Stimulated activated naive B cell treated with anti-CD40 and anti-IgM and Interleukin-4, amounts not matched to agents 10 μg/mL and 1 μg/mL and 100 μg/mL, for 72 hours (primary cell): ENCODE measurements at regions not wholly inside any gene's neighbourhood (a gene's known extent, or its start where the extent isn't known, plus 50 kb on each side); places are given as distances from the start of the nearest gene placed in this dataset.
"Not testable (repeated sequence)": the region's sequence is repeated elsewhere in the genome, so short reads cannot be mapped to it uniquely, and the experiment has no call there.

Source experiments
- ATAC-seq, 2 donors: fragments of 150-1000 bp; cut with Tn5 transposase; replicated peaks; 2 replicates each; pipeline ENCODE4 v1.10.0; 2021; ENCODE audit warnings: moderate library complexity in 1 of 2
- DNase-seq: peaks from one replicate; pipeline ENCODE4 v3.0.0; 2021
- H3K27ac Mint-ChIP-seq: one replicate; pipeline ENCODE4 v1.8.0; 2022; ENCODE audit warnings: mild to moderate bottlenecking, mixed read lengths
- H3K27me3 Mint-ChIP-seq, 2 donors: one replicate each; pipeline ENCODE4 v1.8.0; 2022; ENCODE audit warnings: mixed read lengths in 2 of 2
- H3K36me3 Mint-ChIP-seq, 2 donors: one replicate each; pipeline ENCODE4 v1.8.0; 2022; ENCODE audit warnings: mixed read lengths in 2 of 2, mild to moderate bottlenecking in 1 of 2
- H3K4me1 Mint-ChIP-seq, 2 donors: one replicate each; pipeline ENCODE4 v1.8.0; 2022; ENCODE audit warnings: mixed read lengths in 2 of 2, mild to moderate bottlenecking in 1 of 2
- H3K4me3 Mint-ChIP-seq, 2 donors: one replicate each; pipeline ENCODE4 v1.8.0; 2022; ENCODE audit warnings: mild to moderate bottlenecking in 2 of 2, mixed read lengths in 2 of 2, moderate library complexity in 1 of 2
- H3K9me3 Mint-ChIP-seq, 2 donors: one replicate each; pipeline ENCODE4 v1.8.0; 2022; ENCODE audit warnings: mixed read lengths in 2 of 2, mild to moderate bottlenecking in 1 of 2

- Mint-ChIP-seq H3K4me1 (no peaks in the 10 kb centered on the region), H3K27ac (no peak overlapping the region), H3K36me3 (no peaks in the 10 kb centered on the region), H3K27me3 (no peaks in the 10 kb centered on the region), H3K9me3 (peaks cover 0 to 2% of the 10 kb centered on the region in 2 donors), H3K4me3 (no peak overlapping the region)
- ATAC-seq, result no peak
- DNase-seq, result no peak
Measured at GRCh38 chrX:116806288-116806802, 343.6 kb upstream of the CT83 start.

- no peak for DNase-seq
- Mint-ChIP-seq H3K36me3 (no peaks in the 10 kb centered on the region), H3K4me3 (no peak overlapping the region), H3K9me3 (peaks cover 0 to 2% of the 10 kb centered on the region in 2 donors), H3K27ac (no peak overlapping the region), H3K4me1 (no peaks in the 10 kb centered on the region), H3K27me3 (no peaks in the 10 kb centered on the region)
- ATAC-seq, result no peak
Measured at GRCh38 chrX:116801943-116802342, 339.2 kb upstream of the CT83 start.

DNA sequence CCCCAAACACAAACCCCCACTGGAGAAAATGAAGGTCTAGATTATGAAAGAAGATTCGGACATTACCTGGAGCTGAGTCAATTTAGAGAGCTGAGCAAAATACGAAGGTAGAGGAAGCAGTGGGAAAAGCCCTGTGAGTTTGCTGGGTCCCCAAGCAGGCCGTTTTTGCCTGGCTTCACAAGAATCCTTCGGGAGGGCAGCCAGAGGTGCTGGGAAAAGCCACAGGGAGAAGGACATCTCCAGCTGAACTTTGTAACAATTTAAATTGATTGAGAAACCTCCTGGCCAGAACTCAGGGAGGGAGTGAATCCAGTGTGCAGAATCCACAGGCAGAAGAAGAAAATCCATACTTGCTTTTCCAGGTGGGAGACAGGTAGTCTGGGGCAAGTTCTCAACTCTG, 319.1 kb upstream of the CT83 start:
- no peak for ATAC-seq
- Mint-ChIP-seq H3K27ac (no peak overlapping the region), H3K36me3 (no peaks in the 10 kb centered on the region), H3K27me3 (no peaks in the 10 kb centered on the region), H3K4me1 (no peaks in the 10 kb centered on the region), H3K4me3 (no peak overlapping the region), H3K9me3 (peaks cover 5 to 9% of the 10 kb centered on the region in 2 donors)
- no peak for DNase-seq

DNA sequence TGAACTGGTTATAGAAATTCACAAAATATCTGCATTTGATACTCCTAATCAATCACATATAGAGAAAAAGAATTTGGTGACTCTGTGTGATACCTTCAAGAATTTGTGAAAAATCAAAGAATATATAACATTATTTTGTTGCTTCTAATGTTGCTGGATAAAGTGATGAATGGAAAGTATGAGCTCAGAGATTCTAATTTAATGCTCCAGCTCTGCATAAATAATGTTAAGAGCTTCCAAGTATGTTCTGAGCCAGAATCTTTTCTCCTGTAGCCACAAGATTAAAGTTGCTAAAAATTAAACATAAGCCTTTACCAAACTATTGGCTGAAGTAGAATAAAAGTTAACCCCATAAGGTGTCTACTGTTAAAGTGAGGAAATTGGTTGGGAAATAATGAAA, 294.7 kb upstream of the CT83 start:
- no peak for ATAC-seq
- no peak for DNase-seq
- Mint-ChIP-seq H3K27me3 (no peaks in the 10 kb centered on the region), H3K9me3 (no peaks in the 10 kb centered on the region), H3K27ac (no peak overlapping the region), H3K4me1 (no peaks in the 10 kb centered on the region), H3K36me3 (no peaks in the 10 kb centered on the region), H3K4me3 (no peak overlapping the region)

GRCh38 chrX:116756958-116757357, 294.2 kb upstream of the CT83 start:
- ATAC-seq (no peak), DNase-seq (no peak)
- no peaks in the 10 kb centered on the region for H3K27me3 Mint-ChIP-seq
- H3K27ac Mint-ChIP-seq, result no peak overlapping the region
- no peak overlapping the region for H3K4me3 Mint-ChIP-seq
- no peaks in the 10 kb centered on the region for H3K9me3 Mint-ChIP-seq
- H3K36me3 Mint-ChIP-seq, result no peaks in the 10 kb centered on the region
- no peaks in the 10 kb centered on the region for H3K4me1 Mint-ChIP-seq

DNA sequence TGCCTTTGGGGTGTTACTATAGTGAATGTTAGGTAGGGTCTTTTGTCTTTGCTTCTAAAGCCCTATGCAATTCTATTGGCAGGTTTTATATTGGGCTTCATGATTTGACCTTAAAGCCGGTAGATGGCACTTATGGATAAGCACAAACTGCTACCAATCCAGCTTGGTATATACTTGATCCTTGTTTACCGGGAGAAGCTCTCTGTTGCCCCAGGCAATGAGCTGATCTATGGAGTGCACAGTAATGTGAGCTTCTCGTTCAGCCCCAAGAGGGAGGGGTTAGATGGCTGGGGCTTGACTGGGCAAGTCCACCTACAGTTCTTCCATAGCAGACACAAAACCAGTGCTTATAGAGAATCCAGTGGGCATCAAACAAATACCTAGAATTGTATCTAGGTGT, 287.2 kb upstream of the CT83 start:
- no peaks in the 10 kb centered on the region for H3K4me1 Mint-ChIP-seq
- H3K4me3 Mint-ChIP-seq, result no peak overlapping the region
- H3K9me3 Mint-ChIP-seq, result peaks cover 0 to 2% of the 10 kb centered on the region in 2 donors
- no peaks in the 10 kb centered on the region for H3K27me3 Mint-ChIP-seq
- no peak for ATAC-seq
- no peak for DNase-seq
- no peaks in the 10 kb centered on the region for H3K36me3 Mint-ChIP-seq
- H3K27ac Mint-ChIP-seq, result no peak overlapping the region

GRCh38 chrX:116732214-116732613, 269.4 kb upstream of the CT83 start:
- Mint-ChIP-seq H3K4me1 (no peaks in the 10 kb centered on the region), H3K27ac (no peak overlapping the region), H3K36me3 (no peaks in the 10 kb centered on the region), H3K9me3 (no peaks in the 10 kb centered on the region), H3K27me3 (no peaks in the 10 kb centered on the region), H3K4me3 (no peak overlapping the region)
- no peak for ATAC-seq
- DNase-seq, result no peak

DNA sequence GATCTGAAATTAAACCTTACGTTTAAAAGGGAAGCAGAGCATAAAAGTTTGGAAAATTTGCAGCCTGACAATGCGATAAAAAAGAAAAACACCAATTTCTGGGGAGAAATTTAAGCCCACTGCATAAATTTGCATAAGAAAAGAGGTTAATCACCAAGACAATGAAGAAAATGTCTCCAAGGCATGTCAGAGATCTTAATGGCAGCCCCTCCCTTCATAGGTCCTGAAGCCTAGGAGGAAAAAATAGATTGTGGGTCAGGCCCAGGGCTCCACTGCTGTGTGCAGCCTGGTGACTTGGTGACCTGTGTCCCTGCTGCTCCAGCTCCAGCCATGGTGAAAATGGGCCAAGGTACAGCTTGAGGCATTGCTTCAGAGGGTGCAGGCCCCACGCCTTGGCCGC, 264.0 kb upstream of the CT83 start:
- no peak for ATAC-seq
- H3K4me3 Mint-ChIP-seq, result no peak overlapping the region
- no peaks in the 10 kb centered on the region for H3K27me3 Mint-ChIP-seq
- H3K36me3 Mint-ChIP-seq, result no peaks in the 10 kb centered on the region
- no peak for DNase-seq
- no peaks in the 10 kb centered on the region for H3K4me1 Mint-ChIP-seq
- H3K27ac Mint-ChIP-seq, result no peak overlapping the region
- H3K9me3 Mint-ChIP-seq, result peaks cover 4 to 10% of the 10 kb centered on the region in 2 donors

DNA sequence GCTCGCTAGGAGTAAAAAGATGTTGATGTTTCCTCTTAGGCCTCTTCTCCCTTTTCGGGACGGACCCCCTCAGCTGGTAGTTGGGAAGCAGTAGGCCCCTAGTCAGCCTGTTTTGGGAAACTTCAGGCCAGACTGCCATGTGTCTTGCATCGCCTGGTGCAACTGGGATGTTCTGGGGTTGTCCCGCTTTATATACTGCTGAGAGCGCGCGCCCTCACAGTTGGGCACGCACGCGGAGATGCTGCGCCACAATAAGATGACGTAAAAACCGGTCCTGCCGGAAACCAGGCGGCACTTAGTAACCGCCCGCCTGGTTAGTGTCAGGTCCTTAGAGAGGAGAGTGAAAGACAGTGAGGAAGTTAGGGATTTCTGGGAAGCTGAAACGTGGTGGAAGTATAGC, 231.3 kb upstream of the CT83 start:
- no peak overlapping the region for H3K4me3 Mint-ChIP-seq
- no peak overlapping the region for H3K27ac Mint-ChIP-seq
- ATAC-seq (no peak), DNase-seq (no peak)
- no peaks in the 10 kb centered on the region for H3K27me3 Mint-ChIP-seq
- H3K9me3 Mint-ChIP-seq, result peaks cover 3 to 4% of the 10 kb centered on the region in 2 donors
- no peaks in the 10 kb centered on the region for H3K36me3 Mint-ChIP-seq
- no peaks in the 10 kb centered on the region for H3K4me1 Mint-ChIP-seq

- not testable (repeated sequence) for DNase-seq, H3K36me3 Mint-ChIP-seq, H3K27ac Mint-ChIP-seq, H3K4me3 Mint-ChIP-seq, H3K27me3 Mint-ChIP-seq, H3K9me3 Mint-ChIP-seq, H3K4me1 Mint-ChIP-seq, ATAC-seq
Measured at GRCh38 chrX:116679544-116679943, 216.8 kb upstream of the CT83 start.

- ATAC-seq, result no peak
- no peaks in the 10 kb centered on the region for H3K27me3 Mint-ChIP-seq
- H3K9me3 Mint-ChIP-seq, result no peaks in the 10 kb centered on the region
- H3K36me3 Mint-ChIP-seq, result no peaks in the 10 kb centered on the region
- DNase-seq, result no peak
- no peaks in the 10 kb centered on the region for H3K4me1 Mint-ChIP-seq
- H3K4me3 Mint-ChIP-seq, result no peak overlapping the region
- no peak overlapping the region for H3K27ac Mint-ChIP-seq
Measured at GRCh38 chrX:116667346-116668134, 204.8 kb upstream of the CT83 start.

DNA sequence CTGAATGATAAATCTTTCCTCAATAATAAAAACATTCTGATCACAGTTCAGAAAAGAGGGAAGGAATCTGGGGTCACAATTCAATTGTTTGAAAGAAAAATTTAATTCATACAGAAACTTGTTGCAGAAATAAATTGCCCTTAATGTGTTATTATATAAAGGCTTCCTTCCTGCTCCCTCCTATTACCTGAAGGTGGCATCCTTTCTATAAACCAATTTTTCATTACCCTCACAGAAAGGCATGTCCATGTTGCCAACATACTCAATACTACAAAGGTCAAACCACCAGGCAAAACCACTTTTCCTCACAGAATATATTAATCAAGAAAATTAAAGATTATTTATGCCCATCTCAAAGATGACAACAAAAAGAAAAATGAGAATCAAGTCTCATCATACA, 194.3 kb upstream of the CT83 start:
- no peaks in the 10 kb centered on the region for H3K27me3 Mint-ChIP-seq
- no peak overlapping the region for H3K27ac Mint-ChIP-seq
- DNase-seq, result no peak
- H3K36me3 Mint-ChIP-seq, result no peaks in the 10 kb centered on the region
- H3K4me1 Mint-ChIP-seq, result no peaks in the 10 kb centered on the region
- peaks cover 0 to 3% of the 10 kb centered on the region in 2 donors for H3K9me3 Mint-ChIP-seq
- H3K4me3 Mint-ChIP-seq, result no peak overlapping the region
- ATAC-seq, result no peak

DNA sequence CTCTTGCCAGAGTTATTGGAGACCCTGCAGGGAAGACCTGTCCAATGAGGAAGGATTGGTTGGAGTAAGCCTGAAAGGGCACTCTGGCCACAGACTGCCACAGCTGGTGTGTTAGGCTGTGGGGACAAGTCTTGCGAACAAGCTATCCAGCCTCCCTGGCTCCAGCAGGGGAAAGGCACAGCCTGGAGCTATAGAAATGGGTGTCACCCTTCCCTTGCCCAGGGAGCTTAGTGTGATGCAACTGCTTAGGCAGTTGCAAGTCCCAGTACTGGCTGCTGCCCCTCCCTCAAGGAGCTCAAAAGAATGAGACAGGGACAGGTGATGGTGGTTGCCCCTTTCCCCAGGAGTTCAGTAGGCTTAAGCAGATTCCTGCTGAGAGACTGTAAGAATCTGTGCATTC, 165.7 kb upstream of the CT83 start:
- ATAC-seq (no peak), DNase-seq (no peak)
- Mint-ChIP-seq H3K9me3 (peaks cover 3 to 4% of the 10 kb centered on the region in 2 donors), H3K4me3 (no peak overlapping the region), H3K27ac (no peak overlapping the region), H3K4me1 (no peaks in the 10 kb centered on the region), H3K36me3 (no peaks in the 10 kb centered on the region), H3K27me3 (no peaks in the 10 kb centered on the region)

GRCh38 chrX:116618546-116618945, 155.8 kb upstream of the CT83 start:
- Mint-ChIP-seq H3K9me3 (peaks cover 0 to 8% of the 10 kb centered on the region in 2 donors), H3K4me3 (no peak overlapping the region), H3K4me1 (no peaks in the 10 kb centered on the region), H3K27ac (no peak overlapping the region), H3K27me3 (no peaks in the 10 kb centered on the region), H3K36me3 (no peaks in the 10 kb centered on the region)
- DNase-seq (no peak), ATAC-seq (no peak)

- Mint-ChIP-seq H3K4me3 (no peak overlapping the region), H3K4me1 (no peaks in the 10 kb centered on the region), H3K27me3 (no peaks in the 10 kb centered on the region), H3K36me3 (no peaks in the 10 kb centered on the region), H3K27ac (no peak overlapping the region), H3K9me3 (peaks cover 0 to 5% of the 10 kb centered on the region in 2 donors)
- no peak for DNase-seq
- ATAC-seq, result no peak
Measured at GRCh38 chrX:116607776-116608175, 145.0 kb upstream of the CT83 start.
